Vagina (tissue), 2 donors: ENCODE measurements at regions not wholly inside any gene's neighbourhood (a gene's known extent, or its start where the extent isn't known, plus 50 kb on each side); places are given as distances from the start of the nearest gene placed in this dataset.

Experiments
- CTCF ChIP-seq, 3 experiments: fragments of 450-650 bp in 2 of 3; fragments of 200-600 bp in 1 of 3; sonication (generic) in 1 of 3; IDR thresholded peaks; one replicate each; pipeline ENCODE4 v1.5.1; 2017 to 2019; ENCODE audit warnings: antibody characterized with exemption in 3 of 3, mild to moderate bottlenecking in 2 of 3, moderate library complexity in 2 of 3
- POLR2A ChIP-seq, 2 donors: fragments of 450-650 bp; IDR thresholded peaks; one replicate each; pipeline ENCODE4 v1.6.1; 2017; ENCODE audit warnings: antibody characterized with exemption in 2 of 2, mild to moderate bottlenecking in 2 of 2, moderate library complexity in 2 of 2

- TF ChIP-seq CTCF (IDR thresholded peaks at IDR 0.05) (no peak), POLR2A (IDR thresholded peaks at IDR 0.05) (no peak)
These were observed 265.7 kb downstream of the SHOX2 start for GRCh38 chr3:157840564-157840963.
